Smooth muscle cell (in vitro differentiated cells): ENCODE measurements at regions not wholly inside any gene's neighbourhood (a gene's known extent, or its start where the extent isn't known, plus 50 kb on each side); places are given as distances from the start of the nearest gene placed in this dataset.

Experiments used
- DNase-seq: peaks from one replicate; lab custom pipeline; 2025; ENCODE audit not compliant: unreplicated experiment; lab: John Stamatoyannopoulos, UW
- H2AFZ ChIP-seq: fragments of 200-600 bp; sonication (generic); 2 replicates; pipeline ENCODE4 v1.6.0; 2016; ENCODE audit warnings: antibody characterized with exemption, low read depth, mild to moderate bottlenecking
- H3F3A ChIP-seq: fragments of 200-600 bp; sonication (generic); 2 replicates; pipeline ENCODE4 v1.6.0; 2017; ENCODE audit warnings: antibody characterized with exemption, low read depth
- H3K27ac ChIP-seq: fragments of 200-600 bp; sonication (generic); 2 replicates; pipeline ENCODE4 v1.5.1; 2016; ENCODE audit warnings: low read depth, mild to moderate bottlenecking
- H3K27me3 ChIP-seq: fragments of 200-600 bp; sonication (generic); 2 replicates; pipeline ENCODE4 v1.6.1; 2016; ENCODE audit warnings: low read depth, mild to moderate bottlenecking
- H3K36me3 ChIP-seq: fragments of 200-600 bp; sonication (generic); 2 replicates; pipeline ENCODE4 v1.5.1; 2016; ENCODE audit warnings: low read depth
- H3K4me1 ChIP-seq: fragments of 200-600 bp; sonication (generic); 2 replicates; pipeline ENCODE4 v1.5.1; 2016; ENCODE audit warnings: low read depth
- H3K4me2 ChIP-seq: fragments of 200-600 bp; sonication (generic); 2 replicates; pipeline ENCODE4 v1.6.0; 2016; ENCODE audit warnings: mild to moderate bottlenecking
- H3K4me3 ChIP-seq: fragments of 200-600 bp; sonication (generic); 2 replicates; pipeline ENCODE4 v1.5.1; 2016; ENCODE audit warnings: mild to moderate bottlenecking
- H3K79me2 ChIP-seq: fragments of 200-600 bp; sonication (generic); 2 replicates; pipeline ENCODE4 v1.6.0; 2016; ENCODE audit warnings: low read depth, mild to moderate bottlenecking
- H3K9ac ChIP-seq: fragments of 200-600 bp; sonication (generic); 2 replicates; pipeline ENCODE4 v1.6.0; 2016; ENCODE audit warnings: low read depth
- H3K9me3 ChIP-seq: fragments of 200-600 bp; sonication (generic); replicated peaks from 2 replicates; pipeline ENCODE4 v1.5.1; 2016; ENCODE audit warnings: low read depth
- H4K20me1 ChIP-seq: fragments of 200-600 bp; sonication (generic); 2 replicates; pipeline ENCODE4 v1.6.0; 2016; ENCODE audit warnings: low read depth
- CTCF ChIP-seq: fragments of 200-600 bp; sonication (generic); IDR thresholded peaks from 2 replicates; pipeline ENCODE4 v1.5.1; 2017; ENCODE audit warnings: borderline replicate concordance, mild to moderate bottlenecking, antibody characterized with exemption; ENCODE audit not compliant: insufficient read depth, poor library complexity, severe bottlenecking
- WGBS: methylation state at CpG from one replicate; pipeline ENCODE4 v1.1.7; 2016; ENCODE audit warnings: low lambda C conversion rate; 5-methylcytosine and 5-hydroxymethylcytosine counted together

GRCh38 chr12:66799551-66799950 is 120.7 kb upstream of the GRIP1 start:
- 26% methylated on average over 2 of the region's 2 CpGs for WGBS
- no peak for TF ChIP-seq CTCF
- no peak overlapping the region for H3K9ac ChIP-seq
- no peak overlapping the region for H3K27ac ChIP-seq
- H3K4me1 ChIP-seq: peaks cover 26% of the 10 kb centered on the region
- no peaks in the 10 kb centered on the region for H3F3A ChIP-seq
- no peaks in the 10 kb centered on the region for H3K9me3 ChIP-seq
- H3K4me2 ChIP-seq: no peak overlapping the region
- no peak overlapping the region for H2AFZ ChIP-seq
- H3K36me3 ChIP-seq: no peaks in the 10 kb centered on the region
- H3K4me3 ChIP-seq: no peak overlapping the region
- no peaks in the 10 kb centered on the region for H4K20me1 ChIP-seq
- H3K79me2 ChIP-seq: no peaks in the 10 kb centered on the region
- no peak for DNase-seq
- H3K27me3 ChIP-seq: peaks cover 25% of the 10 kb centered on the region

GRCh38 chr12:66800046-66800445 is 121.2 kb upstream of the GRIP1 start:
- H3K27ac ChIP-seq: no peak overlapping the region
- TF ChIP-seq CTCF: no peak
- no peak overlapping the region for H3K4me3 ChIP-seq

GRCh38 chr12:66803930-66804329 is 125.1 kb upstream of the GRIP1 start:
- no peak overlapping the region for H3K4me2 ChIP-seq
- WGBS: 54% methylated on average over 14 of the region's 14 CpGs
- H3K79me2 ChIP-seq: no peaks in the 10 kb centered on the region
- H3K27ac ChIP-seq: no peak overlapping the region
- no peaks in the 10 kb centered on the region for H3K36me3 ChIP-seq
- DNase-seq: no peak
- H3K27me3 ChIP-seq: peaks cover 27% of the 10 kb centered on the region
- no peaks in the 10 kb centered on the region for H3F3A ChIP-seq
- H3K4me3 ChIP-seq: no peak overlapping the region
- H2AFZ ChIP-seq: no peak overlapping the region
- peaks cover 39% of the 10 kb centered on the region for H3K4me1 ChIP-seq
- H4K20me1 ChIP-seq: no peaks in the 10 kb centered on the region
- H3K9me3 ChIP-seq: no peaks in the 10 kb centered on the region
- H3K9ac ChIP-seq: no peak overlapping the region
- no peak for TF ChIP-seq CTCF

More at GRCh38 chr12:66800046-66800445, 121.2 kb upstream of the GRIP1 start:
- H3K4me2 ChIP-seq: no peak overlapping the region
- no peaks in the 10 kb centered on the region for H3K79me2 ChIP-seq
- no peaks in the 10 kb centered on the region for H3K36me3 ChIP-seq
- no peak overlapping the region for H2AFZ ChIP-seq
- DNase-seq: no peak
- WGBS: 68% methylated on average over 1 of the region's 1 CpG
- no peak overlapping the region for H3K9ac ChIP-seq
- H3K27me3 ChIP-seq: peaks cover 30% of the 10 kb centered on the region
- H3K4me1 ChIP-seq: peaks cover 31% of the 10 kb centered on the region
- no peaks in the 10 kb centered on the region for H3K9me3 ChIP-seq
- H4K20me1 ChIP-seq: no peaks in the 10 kb centered on the region
- H3F3A ChIP-seq: no peaks in the 10 kb centered on the region

GRCh38 chr12:66804563-66804974 is 125.7 kb upstream of the GRIP1 start:
- no peak for TF ChIP-seq CTCF
- H3K79me2 ChIP-seq: no peaks in the 10 kb centered on the region
- no peak overlapping the region for H3K4me2 ChIP-seq
- no peak overlapping the region for H3K9ac ChIP-seq
- 68% methylated on average over 6 of the region's 6 CpGs for WGBS
- no peaks in the 10 kb centered on the region for H3K36me3 ChIP-seq
- no peak overlapping the region for H2AFZ ChIP-seq
- no peak overlapping the region for H3K27ac ChIP-seq
- no peak overlapping the region for H3K4me3 ChIP-seq
- no peak for DNase-seq
- no peaks in the 10 kb centered on the region for H4K20me1 ChIP-seq
- peaks cover 34% of the 10 kb centered on the region for H3K4me1 ChIP-seq
- no peaks in the 10 kb centered on the region for H3F3A ChIP-seq
- H3K9me3 ChIP-seq: no peaks in the 10 kb centered on the region
- peaks cover 27% of the 10 kb centered on the region for H3K27me3 ChIP-seq
